ENCODE measurements at regions not wholly inside any gene's neighbourhood (a gene's known extent, or its start where the extent isn't known, plus 50 kb on each side); places are given as distances from the start of the nearest gene placed in this dataset.

DNA sequence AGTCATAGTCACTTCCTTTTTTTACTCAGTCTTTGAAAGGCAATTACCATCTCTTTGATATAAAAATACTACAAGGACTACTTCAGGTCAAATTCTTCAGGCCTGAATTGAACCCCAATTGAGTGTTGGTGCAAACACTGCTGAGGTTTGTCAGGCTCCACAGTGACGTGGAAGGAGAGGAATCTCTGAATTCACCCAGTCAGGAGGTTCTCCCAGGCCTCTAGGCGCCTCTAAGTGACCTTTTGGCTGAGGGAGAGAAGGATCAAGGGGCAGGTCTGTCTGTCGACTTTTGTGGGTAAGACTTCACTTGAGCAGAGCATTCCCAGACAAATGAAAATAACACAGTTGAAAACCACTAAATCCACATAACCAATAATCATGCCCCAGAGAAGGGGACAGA, 227.6 kb upstream of the CHRNA7 start:
- H3K4me3 Mint-ChIP-seq (ENCODE audit: low read depth, unreplicated experiment), result no peak overlapping the region
- H3K4me1 Mint-ChIP-seq (ENCODE audit: low read depth, unreplicated experiment), result no peaks in the 10 kb centered on the region
- H3K27me3 Mint-ChIP-seq (ENCODE audit: unreplicated experiment), result no peaks in the 10 kb centered on the region
- no peak for DNase-seq
- no TSS peak for BruUV-seq (replicated peaks)
- H3K36me3 Mint-ChIP-seq (ENCODE audit: insufficient read depth, unreplicated experiment), result no peaks in the 10 kb centered on the region
- no peaks in the 10 kb centered on the region for H3K9me3 Mint-ChIP-seq (ENCODE audit: low read depth, unreplicated experiment)
- H3K27ac Mint-ChIP-seq (ENCODE audit: unreplicated experiment), result no peak overlapping the region
- intact Hi-C loops (cut with micrococcal nuclease; ENCODE audit: unreplicated experiment), result no loop called here
- TF ChIP-seq, protein P1, sequence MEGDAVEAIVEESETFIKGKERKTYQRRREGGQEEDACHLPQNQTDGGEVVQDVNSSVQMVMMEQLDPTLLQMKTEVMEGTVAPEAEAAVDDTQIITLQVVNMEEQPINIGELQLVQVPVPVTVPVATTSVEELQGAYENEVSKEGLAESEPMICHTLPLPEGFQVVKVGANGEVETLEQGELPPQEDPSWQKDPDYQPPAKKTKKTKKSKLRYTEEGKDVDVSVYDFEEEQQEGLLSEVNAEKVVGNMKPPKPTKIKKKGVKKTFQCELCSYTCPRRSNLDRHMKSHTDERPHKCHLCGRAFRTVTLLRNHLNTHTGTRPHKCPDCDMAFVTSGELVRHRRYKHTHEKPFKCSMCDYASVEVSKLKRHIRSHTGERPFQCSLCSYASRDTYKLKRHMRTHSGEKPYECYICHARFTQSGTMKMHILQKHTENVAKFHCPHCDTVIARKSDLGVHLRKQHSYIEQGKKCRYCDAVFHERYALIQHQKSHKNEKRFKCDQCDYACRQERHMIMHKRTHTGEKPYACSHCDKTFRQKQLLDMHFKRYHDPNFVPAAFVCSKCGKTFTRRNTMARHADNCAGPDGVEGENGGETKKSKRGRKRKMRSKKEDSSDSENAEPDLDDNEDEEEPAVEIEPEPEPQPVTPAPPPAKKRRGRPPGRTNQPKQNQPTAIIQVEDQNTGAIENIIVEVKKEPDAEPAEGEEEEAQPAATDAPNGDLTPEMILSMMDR (IDR thresholded peaks at IDR 0.05; ENCODE audit: unreplicated experiment), result no peak
- CTCF ChIA-PET, result no interaction called here

DNA sequence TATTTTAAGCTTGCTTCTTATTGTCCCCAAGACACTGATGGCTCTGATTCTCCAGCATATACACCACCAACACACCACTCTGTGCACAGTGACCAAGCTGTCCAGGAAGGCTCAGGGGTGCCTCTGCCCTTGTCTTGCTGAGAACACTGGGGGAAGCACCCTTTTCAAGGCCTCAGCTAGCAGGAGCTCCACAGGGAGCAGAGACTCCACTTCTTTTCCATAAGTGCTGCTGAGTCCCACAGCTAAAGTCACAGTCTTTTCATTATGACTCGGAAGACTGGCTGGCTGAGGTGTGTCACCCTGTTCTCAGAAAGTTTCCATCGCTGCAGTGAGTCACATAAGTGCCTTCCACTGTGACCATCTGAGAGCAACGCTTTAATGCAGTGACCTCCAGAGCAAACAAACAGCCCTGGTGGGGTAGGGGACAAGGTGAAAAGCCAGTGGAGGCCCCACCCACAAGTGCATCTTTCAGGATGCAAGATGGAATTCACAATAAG, 226.9 kb upstream of the CHRNA7 start:
- Mint-ChIP-seq H3K27ac (ENCODE audit: unreplicated experiment) (no peak overlapping the region), H3K4me1 (ENCODE audit: low read depth, unreplicated experiment) (no peaks in the 10 kb centered on the region), H3K27me3 (ENCODE audit: unreplicated experiment) (no peaks in the 10 kb centered on the region), H3K4me3 (ENCODE audit: low read depth, unreplicated experiment) (no peak overlapping the region), H3K9me3 (ENCODE audit: low read depth, unreplicated experiment) (no peaks in the 10 kb centered on the region), H3K36me3 (ENCODE audit: insufficient read depth, unreplicated experiment) (no peaks in the 10 kb centered on the region)
- CTCF ChIA-PET, result no interaction called here
- BruUV-seq (replicated peaks), result no TSS peak
- no peak for DNase-seq
- TF ChIP-seq, protein P1 (IDR thresholded peaks at IDR 0.05; ENCODE audit: unreplicated experiment), result no peak
- intact Hi-C loops (cut with micrococcal nuclease; ENCODE audit: unreplicated experiment), result no loop called here

GRCh38 chr15:31805090-31805662, 225.1 kb upstream of the CHRNA7 start:
- Mint-ChIP-seq H3K4me1 (ENCODE audit: low read depth, unreplicated experiment) (no peaks in the 10 kb centered on the region), H3K4me3 (ENCODE audit: low read depth, unreplicated experiment) (no peak overlapping the region), H3K27ac (ENCODE audit: unreplicated experiment) (no peak overlapping the region), H3K27me3 (ENCODE audit: unreplicated experiment) (no peaks in the 10 kb centered on the region), H3K36me3 (ENCODE audit: insufficient read depth, unreplicated experiment) (no peaks in the 10 kb centered on the region), H3K9me3 (ENCODE audit: low read depth, unreplicated experiment) (no peaks in the 10 kb centered on the region)
- TF ChIP-seq, protein P1 (IDR thresholded peaks at IDR 0.05; ENCODE audit: unreplicated experiment), result no peak
- CTCF ChIA-PET, result no interaction called here
- DNase-seq, result no peak
- intact Hi-C loops (cut with micrococcal nuclease; ENCODE audit: unreplicated experiment), result no loop called here
- BruUV-seq (replicated peaks), result no TSS peak

GRCh38 chr15:31806106-31806505, 224.2 kb upstream of the CHRNA7 start:
- Mint-ChIP-seq H3K27me3 (ENCODE audit: unreplicated experiment) (no peaks in the 10 kb centered on the region), H3K27ac (ENCODE audit: unreplicated experiment) (no peak overlapping the region), H3K4me3 (ENCODE audit: low read depth, unreplicated experiment) (no peak overlapping the region), H3K9me3 (ENCODE audit: low read depth, unreplicated experiment) (no peaks in the 10 kb centered on the region), H3K36me3 (ENCODE audit: insufficient read depth, unreplicated experiment) (no peaks in the 10 kb centered on the region), H3K4me1 (ENCODE audit: low read depth, unreplicated experiment) (no peaks in the 10 kb centered on the region)
- no peak for DNase-seq
- intact Hi-C loops (cut with micrococcal nuclease; ENCODE audit: unreplicated experiment), result no loop called here
- CTCF ChIA-PET, result no interaction called here
- TF ChIP-seq, protein P1 (IDR thresholded peaks at IDR 0.05; ENCODE audit: unreplicated experiment), result no peak
- BruUV-seq (replicated peaks), result no TSS peak

All from Calu3 (cell line).